Tibial nerve (tissue), 4 donors: ENCODE measurements at regions not wholly inside any gene's neighbourhood (a gene's known extent, or its start where the extent isn't known, plus 50 kb on each side); places are given as distances from the start of the nearest gene placed in this dataset.

ENCODE experiments used
- DNase-seq, 2 donors: peaks; one replicate each; pipeline ENCODE4 v3.0.0-alpha.2; 2019; ENCODE audit warnings: low spot score in 2 of 2
- H3K27ac ChIP-seq, 4 donors: fragments of 200-600 bp; sonication (generic) in 3 of 4; one replicate each; pipeline ENCODE4 v1.5.1; 2017 to 2019; ENCODE audit warnings: mild to moderate bottlenecking in 1 of 4
- H3K27me3 ChIP-seq, 2 donors: fragments of 200-600 bp; sonication (generic) in 1 of 2; one replicate each; pipeline versions ENCODE4 v1.5.1 to v1.6.0; 2017 to 2019
- H3K36me3 ChIP-seq, 3 donors: fragments of 200-600 bp; sonication (generic); one replicate each; pipeline ENCODE4 v1.5.1; 2018 to 2019
- H3K4me1 ChIP-seq, 4 donors: fragments of 200-600 bp; sonication (generic) in 3 of 4; one replicate each; pipeline ENCODE4 v1.5.1; 2017 to 2019
- H3K4me3 ChIP-seq, 4 donors: fragments of 200-600 bp; sonication (generic) in 3 of 4; one replicate each; pipeline ENCODE4 v1.5.1; 2017 to 2019; ENCODE audit warnings: mild to moderate bottlenecking in 1 of 4, moderate library complexity in 1 of 4
- H3K9me3 ChIP-seq, 4 donors: fragments of 200-600 bp; sonication (generic) in 3 of 4; one replicate each; pipeline ENCODE4 v1.5.1; 2017 to 2019
- EP300 ChIP-seq, 2 donors: sonication (generic); formaldehyde crosslinking; IDR thresholded peaks; one replicate each; pipeline ENCODE4 v1.6.1; 2017; ENCODE audit warnings: antibody characterized with exemption in 2 of 2, mild to moderate bottlenecking in 1 of 2
- POLR2A ChIP-seq, 2 donors: fragments of 450-650 bp; IDR thresholded peaks; one replicate each; pipeline ENCODE4 v1.6.1; 2017; ENCODE audit warnings: antibody characterized with exemption in 2 of 2, mild to moderate bottlenecking in 2 of 2, moderate library complexity in 2 of 2
- WGBS, 2 donors: methylation state at CpG; one replicate each; pipeline ENCODE4 v1.1.5; 2018; 5-methylcytosine and 5-hydroxymethylcytosine counted together
- TF ChIP-seq, protein P1 (sequence below), 5 experiments: fragments of 200-600 bp in 3 of 5; fragments of 450-650 bp in 2 of 5; sonication (generic) in 3 of 5; IDR thresholded peaks; one replicate each; pipeline ENCODE4 v1.5.1; 2016 to 2019; ENCODE audit warnings: antibody characterized with exemption in 5 of 5, mild to moderate bottlenecking in 3 of 5, moderate library complexity in 2 of 5

DNA sequence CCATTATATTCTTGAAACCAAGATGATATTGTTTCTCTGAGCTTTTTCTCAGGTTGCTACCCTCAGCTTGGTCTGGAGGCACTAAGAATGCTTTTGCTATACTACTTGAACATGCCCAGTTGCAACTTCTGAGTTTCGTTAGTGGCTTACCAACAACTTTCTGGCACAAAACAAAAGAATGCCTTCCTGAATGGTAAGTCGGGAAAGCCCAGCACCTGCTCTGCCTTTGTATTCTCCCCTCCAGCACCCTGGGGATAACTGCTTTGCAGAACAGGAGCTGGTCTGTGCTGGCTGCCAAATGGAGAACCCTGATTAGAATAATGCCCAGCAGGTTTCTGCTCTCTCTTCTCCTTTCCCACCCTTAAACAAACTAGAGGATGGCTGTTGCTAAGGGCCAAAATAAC is 149.3 kb downstream of the TGFB2 start:
- peaks cover 0 to 17% (median 0%) of the 10 kb centered on the region in 4 donors for H3K4me1 ChIP-seq

DNA sequence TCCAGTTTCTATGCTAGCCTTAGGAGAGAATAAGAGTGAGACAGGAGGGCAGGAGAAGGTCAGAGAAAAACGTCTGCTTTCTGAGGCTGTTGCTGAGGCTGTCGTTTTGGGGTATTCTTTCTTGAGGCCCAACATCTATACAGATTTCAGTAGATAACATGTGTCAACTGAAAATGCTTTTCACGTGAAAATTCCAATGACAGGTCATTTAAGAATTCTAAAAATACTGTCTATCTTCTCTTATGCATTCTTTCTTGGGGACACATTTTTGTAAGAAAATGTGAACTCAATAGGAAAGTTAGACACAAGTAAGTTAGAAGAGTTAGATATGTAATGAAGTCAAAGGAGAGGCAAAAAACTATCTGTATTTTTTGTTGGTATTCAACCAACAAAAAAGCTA is 150.8 kb downstream of the TGFB2 start:
- DNase-seq: no peak
- no peaks in the 10 kb centered on the region for H3K36me3 ChIP-seq
- H3K27me3 ChIP-seq: no peaks in the 10 kb centered on the region
- no peak overlapping the region for H3K4me3 ChIP-seq
- H3K4me1 ChIP-seq: peaks cover 0 to 24% (median 0%) of the 10 kb centered on the region in 4 donors
- TF ChIP-seq, protein P1, sequence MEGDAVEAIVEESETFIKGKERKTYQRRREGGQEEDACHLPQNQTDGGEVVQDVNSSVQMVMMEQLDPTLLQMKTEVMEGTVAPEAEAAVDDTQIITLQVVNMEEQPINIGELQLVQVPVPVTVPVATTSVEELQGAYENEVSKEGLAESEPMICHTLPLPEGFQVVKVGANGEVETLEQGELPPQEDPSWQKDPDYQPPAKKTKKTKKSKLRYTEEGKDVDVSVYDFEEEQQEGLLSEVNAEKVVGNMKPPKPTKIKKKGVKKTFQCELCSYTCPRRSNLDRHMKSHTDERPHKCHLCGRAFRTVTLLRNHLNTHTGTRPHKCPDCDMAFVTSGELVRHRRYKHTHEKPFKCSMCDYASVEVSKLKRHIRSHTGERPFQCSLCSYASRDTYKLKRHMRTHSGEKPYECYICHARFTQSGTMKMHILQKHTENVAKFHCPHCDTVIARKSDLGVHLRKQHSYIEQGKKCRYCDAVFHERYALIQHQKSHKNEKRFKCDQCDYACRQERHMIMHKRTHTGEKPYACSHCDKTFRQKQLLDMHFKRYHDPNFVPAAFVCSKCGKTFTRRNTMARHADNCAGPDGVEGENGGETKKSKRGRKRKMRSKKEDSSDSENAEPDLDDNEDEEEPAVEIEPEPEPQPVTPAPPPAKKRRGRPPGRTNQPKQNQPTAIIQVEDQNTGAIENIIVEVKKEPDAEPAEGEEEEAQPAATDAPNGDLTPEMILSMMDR (IDR thresholded peaks at IDR 0.05): no peak
- TF ChIP-seq POLR2A (IDR thresholded peaks at IDR 0.05): no peak
- TF ChIP-seq EP300 (IDR thresholded peaks at IDR 0.05): no peak
- H3K27ac ChIP-seq: no peak overlapping the region
- no peaks in the 10 kb centered on the region for H3K9me3 ChIP-seq
- WGBS, 2 donors: 71 to 82% methylated on average over 3 of the region's 3 CpGs

More for the DNA sequence above, 149.3 kb downstream of the TGFB2 start:
- Histone ChIP-seq H3K36me3 (no peaks in the 10 kb centered on the region), H3K27me3 (no peaks in the 10 kb centered on the region), H3K9me3 (no peaks in the 10 kb centered on the region), H3K4me3 (no peak overlapping the region), H3K27ac (no peak overlapping the region)
- no peak for TF ChIP-seq EP300 (IDR thresholded peaks at IDR 0.05)
- no peak for TF ChIP-seq POLR2A (IDR thresholded peaks at IDR 0.05)
- TF ChIP-seq, protein P1 (IDR thresholded peaks at IDR 0.05): no peak
- WGBS, 2 donors: 46 to 68% methylated on average over 2 of the region's 2 CpGs
- DNase-seq: no peak

GRCh38 chr1:218496561-218496960 is 151.4 kb downstream of the TGFB2 start:
- H3K9me3 ChIP-seq: no peaks in the 10 kb centered on the region
- TF ChIP-seq EP300 (IDR thresholded peaks at IDR 0.05) (no peak), POLR2A (IDR thresholded peaks at IDR 0.05) (no peak)
- TF ChIP-seq, protein P1 (IDR thresholded peaks at IDR 0.05): no peak
- H3K4me1 ChIP-seq: peaks cover 0 to 24% (median 0%) of the 10 kb centered on the region in 4 donors
- no peak for DNase-seq
- no peak overlapping the region for H3K27ac ChIP-seq
- no peaks in the 10 kb centered on the region for H3K36me3 ChIP-seq
- 70 to 72% methylated on average over 2 of the region's 2 CpGs for WGBS, 2 donors
- no peaks in the 10 kb centered on the region for H3K27me3 ChIP-seq
- H3K4me3 ChIP-seq: no peak overlapping the region

- DNase-seq: no peak
- no peak for TF ChIP-seq POLR2A (IDR thresholded peaks at IDR 0.05)
- Histone ChIP-seq H3K27ac (peak overlapping the region in 3 of 4 donors; percentile 41 to 74 (median 72)), H3K9me3 (no peaks in the 10 kb centered on the region), H3K4me3 (peak overlapping the region in 3 of 4 donors; percentile 8 to 37 (median 9)), H3K36me3 (no peaks in the 10 kb centered on the region), H3K27me3 (no peaks in the 10 kb centered on the region), H3K4me1 (peaks cover 0 to 24% (median 0%) of the 10 kb centered on the region in 4 donors)
- WGBS, 2 donors: 28 to 37% methylated on average over 8 of the region's 8 CpGs
Observed at GRCh38 chr1:218498056-218498938, 153.2 kb downstream of the TGFB2 start.

GRCh38 chr1:218499011-218499691 is 154.0 kb downstream of the TGFB2 start:
- H3K27ac ChIP-seq: peak overlapping the region in 3 of 4 donors; percentile 41 to 74 (median 72)
- WGBS, 2 donors: 19 to 28% methylated on average over 4 of the region's 4 CpGs
- H3K9me3 ChIP-seq: no peaks in the 10 kb centered on the region
- peaks cover 0 to 24% (median 0%) of the 10 kb centered on the region in 4 donors for H3K4me1 ChIP-seq
- no peak for DNase-seq
- no peaks in the 10 kb centered on the region for H3K27me3 ChIP-seq
- peak overlapping the region in 3 of 4 donors; percentile 8 to 37 (median 9) for H3K4me3 ChIP-seq
- H3K36me3 ChIP-seq: no peaks in the 10 kb centered on the region
- TF ChIP-seq POLR2A (IDR thresholded peaks at IDR 0.05) (no peak), EP300 (IDR thresholded peaks at IDR 0.05) (no peak)
- TF ChIP-seq, protein P1 (IDR thresholded peaks at IDR 0.05): no peak
